Cardiac fibroblast (primary cell): ENCODE measurements at regions not wholly inside any gene's neighbourhood (a gene's known extent, or its start where the extent isn't known, plus 50 kb on each side); places are given as distances from the start of the nearest gene placed in this dataset.
A peak's percentile ranks its signal among the peaks of the same experiment; 100 is the strongest.

Experiments
- DNase-seq, 2 donors: peaks; one replicate each; pipeline versions ENCODE4 v3.0.0 to v3.0.0-alpha.2; 2010; ENCODE audit warnings: low read depth in 2 of 2
- H3K4me3 ChIP-seq, 2 donors: replicated peaks in 1 of 2; 1 replicate in 1 of 2; 2 replicates in 1 of 2; pipeline ENCODE4 v1.5.1; 2011; ENCODE audit warnings: low read depth in 2 of 2, low read length in 2 of 2, mild to moderate bottlenecking in 2 of 2, moderate library complexity in 1 of 2
- CTCF ChIP-seq: IDR thresholded peaks from one replicate; pipeline ENCODE4 v1.5.1; 2011; ENCODE audit warnings: low read depth, mild to moderate bottlenecking, low read length, inconsistent platforms

DNA sequence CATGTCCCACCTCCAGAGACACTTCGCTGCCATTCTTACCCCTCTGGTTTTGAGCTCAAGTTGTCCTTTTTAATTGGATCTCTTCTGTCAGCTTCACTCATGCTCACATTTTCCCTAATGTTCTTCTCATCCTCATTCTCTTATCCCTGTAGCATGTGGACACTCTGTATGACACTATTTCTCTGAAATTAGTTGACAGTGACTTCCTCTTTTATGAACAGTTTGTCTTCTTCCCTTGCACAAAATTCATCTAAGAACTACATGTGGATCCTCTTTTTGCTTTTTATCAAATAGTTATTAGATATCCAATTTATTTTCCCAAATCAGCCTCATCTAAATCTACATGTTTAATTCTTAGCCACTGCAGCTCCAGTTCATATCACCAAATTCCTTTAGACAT is 676.2 kb downstream of the MAT2B start:
- no peak for TF ChIP-seq CTCF
- no peak for DNase-seq

GRCh38 chr5:164184158-164184557 is 678.7 kb downstream of the MAT2B start:
- DNase-seq, result no peak
- TF ChIP-seq CTCF, result no peak
- H3K4me3 ChIP-seq, result no peak overlapping the region

More for the DNA sequence above, 676.2 kb downstream of the MAT2B start:
- H3K4me3 ChIP-seq, result no peak overlapping the region

GRCh38 chr5:164185000-164185399 is 679.6 kb downstream of the MAT2B start:
- TF ChIP-seq CTCF, result no peak
- no peak overlapping the region for H3K4me3 ChIP-seq
- DNase-seq, result no peak

GRCh38 chr5:164186550-164186949 is 681.1 kb downstream of the MAT2B start:
- DNase-seq, result no peak
- H3K4me3 ChIP-seq, result no peak overlapping the region
- no peak for TF ChIP-seq CTCF

DNA sequence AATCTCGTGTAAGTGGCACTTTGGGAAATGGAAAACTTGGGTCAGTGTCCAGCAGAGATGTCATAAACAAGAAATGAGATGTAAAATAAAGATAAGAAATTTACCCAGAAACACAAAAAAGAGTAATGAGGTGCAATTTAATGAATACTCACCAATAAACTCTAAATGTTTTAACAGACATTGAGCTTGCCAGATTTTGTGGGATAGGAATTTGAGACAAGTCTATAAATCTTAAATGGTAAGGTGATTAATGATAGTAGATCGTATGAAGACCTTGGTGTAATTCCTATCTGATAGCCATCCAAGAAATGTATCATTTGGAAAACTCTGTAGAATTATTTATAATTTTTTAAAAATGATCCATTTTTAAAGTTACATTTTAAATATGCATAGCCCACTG is 682.4 kb downstream of the MAT2B start:
- no peak for TF ChIP-seq CTCF
- H3K4me3 ChIP-seq, result no peak overlapping the region
- DNase-seq, result no peak

DNA sequence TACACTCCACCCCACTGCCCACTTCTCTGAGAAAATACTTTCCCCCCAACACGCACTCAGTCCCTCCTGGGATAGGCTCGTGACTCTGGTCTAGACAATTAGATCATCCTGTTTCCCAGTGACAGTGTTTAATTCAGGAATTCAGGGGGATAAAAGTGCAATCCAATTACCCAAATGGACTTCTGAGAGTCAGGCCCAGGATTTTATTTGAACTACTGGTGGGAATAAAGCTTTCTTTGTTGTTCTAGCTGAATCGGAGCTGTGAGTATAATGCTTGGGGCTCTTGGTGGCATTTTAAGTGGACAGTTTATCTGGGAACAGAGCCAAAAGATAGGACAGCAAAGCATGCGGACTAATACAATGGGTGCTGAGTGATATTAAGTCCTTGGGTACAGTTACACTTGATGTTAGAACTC is 683.3 kb downstream of the MAT2B start:
- peak; percentile 23 to 37 for DNase-seq
- TF ChIP-seq CTCF, result no peak
- H3K4me3 ChIP-seq, result no peak overlapping the region

- peak; percentile 78 for DNase-seq
- H3K4me3 ChIP-seq, result no peak overlapping the region
- TF ChIP-seq CTCF, result no peak
Measured at GRCh38 chr5:164191240-164191639, 685.8 kb downstream of the MAT2B start.
